Natural killer cell (primary cell): ENCODE measurements at regions not wholly inside any gene's neighbourhood (a gene's known extent, or its start where the extent isn't known, plus 50 kb on each side); places are given as distances from the start of the nearest gene placed in this dataset.

ENCODE experiments used
- ATAC-seq, 3 donors: fragments of 150-1000 bp in 2 of 3; fragments of 200-7000 bp in 1 of 3; cut with Tn5 transposase; 1 replicate in 1 of 3; 2 replicates in 2 of 3; pipeline ENCODE4 v1.10.0; 2021; ENCODE audit warnings: mild to moderate bottlenecking in 2 of 3, moderate library complexity in 2 of 3
- DNase-seq, 2 donors: peaks; one replicate each; pipeline versions ENCODE4 v3.0.0 to v3.0.0-alpha.2; 2013 to 2021; ENCODE audit warnings: mixed read lengths in 1 of 2
- H3K27ac ChIP-seq: one replicate; pipeline ENCODE4 v1.5.1; 2013; ENCODE audit warnings: mild to moderate bottlenecking, low read length
- H3K27me3 ChIP-seq: one replicate; pipeline ENCODE4 v1.6.1; 2013; ENCODE audit warnings: low read length; ENCODE audit not compliant: control insufficient read depth, insufficient read depth
- H3K36me3 ChIP-seq: one replicate; pipeline ENCODE4 v1.6.1; 2013; ENCODE audit warnings: low read length; ENCODE audit not compliant: control insufficient read depth, insufficient read depth
- H3K4me1 ChIP-seq: one replicate; pipeline ENCODE4 v1.6.1; 2013; ENCODE audit warnings: low read length; ENCODE audit not compliant: control insufficient read depth, insufficient read depth
- H3K4me3 ChIP-seq: one replicate; pipeline ENCODE4 v1.5.1; 2013; ENCODE audit warnings: low read length
- H3K9me3 ChIP-seq: one replicate; pipeline ENCODE4 v1.6.1; 2013; ENCODE audit warnings: low read length; ENCODE audit not compliant: control insufficient read depth, insufficient read depth
- H3K27ac Mint-ChIP-seq, 2 donors: one replicate each; pipeline ENCODE4 v1.8.0; 2022; ENCODE audit warnings: mild to moderate bottlenecking in 2 of 2, mixed read lengths in 2 of 2, moderate library complexity in 1 of 2
- H3K27me3 Mint-ChIP-seq, 2 donors: one replicate each; pipeline ENCODE4 v1.8.0; 2022; ENCODE audit warnings: low read depth in 2 of 2, mixed read lengths in 2 of 2
- H3K36me3 Mint-ChIP-seq: one replicate; pipeline ENCODE4 v1.8.0; 2022; ENCODE audit warnings: mixed read lengths
- H3K4me1 Mint-ChIP-seq, 2 donors: one replicate each; pipeline ENCODE4 v1.8.0; 2022; ENCODE audit warnings: mixed read lengths in 2 of 2
- H3K4me3 Mint-ChIP-seq: one replicate; pipeline ENCODE4 v1.8.0; 2022; ENCODE audit warnings: mild to moderate bottlenecking, moderate library complexity, mixed read lengths
- H3K9me3 Mint-ChIP-seq, 2 donors: one replicate each; pipeline ENCODE4 v1.8.0; 2022; ENCODE audit warnings: mixed read lengths in 2 of 2
- CTCF ChIP-seq: fragments of 200-600 bp; IDR thresholded peaks from one replicate; pipeline ENCODE4 v1.8.0; 2022; ENCODE audit warnings: antibody characterized with exemption
- WGBS: methylation state at CpG from one replicate; pipeline ENCODE4 v1.1.7; 2013; ENCODE audit warnings: missing lambda C conversion rate; ENCODE audit not compliant: insufficient coverage; 5-methylcytosine and 5-hydroxymethylcytosine counted together
- intact Hi-C: fragments of 100-400 bp; cut with micrococcal nuclease; formaldehyde crosslinking; loops from one replicate; pipeline ENCODE4 v1.14.2; 2022

DNA sequence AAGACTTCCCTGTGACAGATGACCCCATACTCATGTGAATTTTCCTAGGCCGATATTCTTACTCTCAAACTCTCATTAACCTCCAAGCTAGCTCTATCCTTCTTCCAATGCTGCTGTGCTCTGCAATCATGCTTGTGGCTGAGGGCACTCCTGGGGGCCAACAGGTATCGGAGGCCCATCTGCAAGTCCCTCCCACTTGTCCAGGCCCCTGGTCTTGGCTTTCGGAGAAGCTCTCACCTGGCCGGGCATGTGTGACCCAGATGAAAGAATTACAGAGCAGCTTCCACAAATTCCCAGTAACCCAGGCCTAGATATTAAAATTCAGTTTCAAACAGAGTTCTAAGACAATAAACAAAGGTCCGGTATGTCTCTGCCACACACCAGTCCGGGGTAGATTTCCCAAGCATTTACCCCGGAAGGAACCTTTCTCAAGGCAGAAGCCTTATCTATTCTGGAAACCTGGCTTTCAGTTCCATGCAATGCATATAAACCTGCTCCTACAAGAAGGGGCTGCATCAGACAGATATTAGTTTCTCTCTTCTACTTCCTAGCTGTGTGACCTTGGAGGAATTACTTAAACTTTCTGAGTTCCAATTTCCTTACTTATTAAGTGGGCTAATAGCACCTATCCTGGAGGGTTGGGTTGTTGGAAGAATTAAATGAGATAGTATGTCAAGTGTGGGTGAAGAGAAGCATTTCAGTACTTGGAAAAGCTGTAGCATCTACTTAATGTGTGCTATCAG lies 270.8 kb downstream of the PTTG2 start:
- H3K4me3 Mint-ChIP-seq, result no peak overlapping the region
- no peaks in the 10 kb centered on the region for H3K9me3 ChIP-seq
- H3K27me3 ChIP-seq, result no peaks in the 10 kb centered on the region
- TF ChIP-seq CTCF, result no peak
- H3K36me3 Mint-ChIP-seq, result no peaks in the 10 kb centered on the region
- no peak overlapping the region for H3K27ac Mint-ChIP-seq
- WGBS, result 99% methylated on average over 7 of the region's 7 CpGs
- peaks cover 3 to 18% of the 10 kb centered on the region in 2 donors for H3K27me3 Mint-ChIP-seq
- intact Hi-C loops, result no loop called here
- H3K4me1 Mint-ChIP-seq, result no peaks in the 10 kb centered on the region
- H3K4me1 ChIP-seq, result no peaks in the 10 kb centered on the region
- DNase-seq (no peak), ATAC-seq (no peak)
- no peak overlapping the region for H3K4me3 ChIP-seq
- H3K9me3 Mint-ChIP-seq, result no peaks in the 10 kb centered on the region
- H3K36me3 ChIP-seq, result no peaks in the 10 kb centered on the region
- no peak overlapping the region for H3K27ac ChIP-seq

DNA sequence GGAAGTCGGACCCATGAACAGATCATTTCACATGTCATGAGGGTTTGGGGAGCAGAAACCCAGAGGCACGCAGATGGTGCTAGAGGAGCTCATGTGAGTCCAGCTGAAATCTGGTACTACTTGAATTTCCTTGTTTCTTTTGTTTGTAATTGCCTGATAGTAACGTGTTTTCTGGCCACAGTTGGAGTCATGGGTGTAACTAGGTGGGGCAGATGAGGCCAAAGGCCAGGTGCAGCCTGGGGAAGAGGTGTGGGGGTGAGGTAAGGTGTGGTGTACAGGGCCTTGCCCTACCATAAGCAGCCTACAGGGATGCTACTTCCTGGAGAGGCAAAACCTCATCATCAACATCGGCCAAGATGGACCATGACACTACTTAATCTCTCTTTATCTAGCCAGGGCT lies 271.4 kb downstream of the PTTG2 start:
- H3K4me3 ChIP-seq, result no peak overlapping the region
- no peaks in the 10 kb centered on the region for H3K9me3 ChIP-seq
- H3K36me3 Mint-ChIP-seq, result no peaks in the 10 kb centered on the region
- H3K27me3 ChIP-seq, result no peaks in the 10 kb centered on the region
- H3K4me1 Mint-ChIP-seq, result no peaks in the 10 kb centered on the region
- ATAC-seq (no peak), DNase-seq (no peak)
- H3K27ac ChIP-seq, result no peak overlapping the region
- TF ChIP-seq CTCF, result no peak
- WGBS, result 93% methylated on average over 4 of the region's 4 CpGs
- H3K27ac Mint-ChIP-seq, result no peak overlapping the region
- intact Hi-C loops, result no loop called here
- H3K36me3 ChIP-seq, result no peaks in the 10 kb centered on the region
- no peaks in the 10 kb centered on the region for H3K4me1 ChIP-seq
- no peaks in the 10 kb centered on the region for H3K9me3 Mint-ChIP-seq
- H3K27me3 Mint-ChIP-seq, result peaks cover 1 to 19% of the 10 kb centered on the region in 2 donors
- no peak overlapping the region for H3K4me3 Mint-ChIP-seq

DNA sequence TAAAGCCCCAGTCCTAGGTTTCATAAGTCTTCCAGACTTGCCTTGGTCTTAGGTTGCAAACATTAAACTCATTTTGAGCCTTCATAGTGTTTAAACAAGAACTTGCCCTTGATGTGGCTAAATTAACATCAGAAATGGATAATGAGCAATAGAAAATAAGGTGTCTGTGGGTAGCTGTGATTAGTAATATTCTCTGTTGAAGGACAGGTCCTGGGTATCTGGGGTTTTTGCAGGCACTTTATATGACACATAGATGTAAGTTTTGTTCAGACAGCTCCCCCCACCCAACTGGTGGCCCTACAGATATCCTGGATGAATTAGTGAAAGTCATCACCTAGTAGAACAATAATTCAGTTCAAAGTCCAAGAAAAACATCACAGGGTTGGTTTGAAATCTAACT lies 272.5 kb downstream of the PTTG2 start:
- H3K27ac Mint-ChIP-seq, result no peak overlapping the region
- no peak for TF ChIP-seq CTCF
- H3K4me1 Mint-ChIP-seq, result no peaks in the 10 kb centered on the region
- no peaks in the 10 kb centered on the region for H3K27me3 ChIP-seq
- H3K9me3 ChIP-seq, result no peaks in the 10 kb centered on the region
- no peak for DNase-seq
- H3K9me3 Mint-ChIP-seq, result no peaks in the 10 kb centered on the region
- no peaks in the 10 kb centered on the region for H3K4me1 ChIP-seq
- ATAC-seq, result no peak
- intact Hi-C loops, result no loop called here
- H3K27me3 Mint-ChIP-seq, result peaks cover 2 to 19% of the 10 kb centered on the region in 2 donors
- no peak overlapping the region for H3K4me3 Mint-ChIP-seq
- H3K4me3 ChIP-seq, result no peak overlapping the region
- no peak overlapping the region for H3K27ac ChIP-seq
- H3K36me3 ChIP-seq, result no peaks in the 10 kb centered on the region
- H3K36me3 Mint-ChIP-seq, result no peaks in the 10 kb centered on the region
